Neuronal stem cell (in vitro differentiated cells): ENCODE measurements at regions not wholly inside any gene's neighbourhood (a gene's known extent, or its start where the extent isn't known, plus 50 kb on each side); places are given as distances from the start of the nearest gene placed in this dataset.

ENCODE experiments used
- DNase-seq: peaks from one replicate; pipeline ENCODE4 v3.0.0-alpha.2; 2013; ENCODE audit warnings: low spot score
- H2AFZ ChIP-seq: one replicate; pipeline ENCODE4 v1.6.1; 2013; ENCODE audit warnings: mild to moderate bottlenecking, low read length, inconsistent platforms
- H2AK5ac ChIP-seq: 2 replicates; pipeline ENCODE4 v1.6.1; 2013; ENCODE audit warnings: low read depth, mild to moderate bottlenecking, inconsistent platforms, low read length, moderate library complexity, mixed read lengths
- H2BK120ac ChIP-seq: 2 replicates; pipeline ENCODE4 v1.6.1; 2013; ENCODE audit warnings: low read depth, mild to moderate bottlenecking, inconsistent platforms, low read length, moderate library complexity, mixed read lengths
- H2BK12ac ChIP-seq: one replicate; pipeline ENCODE4 v1.6.1; 2013; ENCODE audit warnings: low read length, inconsistent platforms
- H2BK15ac ChIP-seq: 2 replicates; pipeline ENCODE4 v1.6.1; 2013; ENCODE audit warnings: mild to moderate bottlenecking, low read length, inconsistent platforms, mixed read lengths
- H2BK5ac ChIP-seq: one replicate; pipeline ENCODE4 v1.6.1; 2013; ENCODE audit warnings: inconsistent platforms, mild to moderate bottlenecking, low read length, moderate library complexity
- H3K14ac ChIP-seq: one replicate; pipeline ENCODE4 v1.6.1; 2013; ENCODE audit warnings: low read length, inconsistent platforms
- H3K18ac ChIP-seq: 2 replicates; pipeline ENCODE4 v1.6.1; 2013; ENCODE audit warnings: low read length, inconsistent platforms
- H3K23ac ChIP-seq: 2 replicates; pipeline ENCODE4 v1.6.1; 2013; ENCODE audit warnings: low read depth, mild to moderate bottlenecking, mixed read lengths, low read length, inconsistent platforms; ENCODE audit not compliant: poor library complexity
- H3K27ac ChIP-seq: replicated peaks from 3 replicates; pipeline ENCODE4 v1.5.1; 2013; ENCODE audit warnings: low read length, inconsistent platforms
- H3K27me3 ChIP-seq, 3 experiments: 2 replicates each; pipeline ENCODE4 v1.6.1; 2013; ENCODE audit warnings: low read length in 3 of 3, mild to moderate bottlenecking in 2 of 3, inconsistent platforms in 1 of 3, low read depth in 1 of 3, mixed read lengths in 1 of 3, moderate library complexity in 1 of 3; ENCODE audit not compliant: control insufficient read depth in 3 of 3, insufficient read depth in 3 of 3
- H3K36me3 ChIP-seq, 2 donors: replicated peaks in 1 of 2; 2 replicates each; pipeline ENCODE4 v1.6.1; 2013; ENCODE audit warnings: low read length in 2 of 2; ENCODE audit not compliant: control insufficient read depth in 2 of 2, insufficient read depth in 2 of 2
- H3K4ac ChIP-seq: 2 replicates; pipeline ENCODE4 v1.6.1; 2013; ENCODE audit warnings: inconsistent platforms, mild to moderate bottlenecking, low read length, moderate library complexity
- H3K4me1 ChIP-seq, 2 donors: 1 replicate in 1 of 2; 2 replicates in 1 of 2; pipeline ENCODE4 v1.6.1; 2013; ENCODE audit warnings: low read length in 2 of 2, low read depth in 1 of 2; ENCODE audit not compliant: control insufficient read depth in 2 of 2, insufficient read depth in 1 of 2
- H3K4me2 ChIP-seq: one replicate; pipeline ENCODE4 v1.6.1; 2013; ENCODE audit warnings: mild to moderate bottlenecking, low read length, inconsistent platforms; ENCODE audit not compliant: insufficient read depth, poor library complexity, severe bottlenecking
- H3K4me3 ChIP-seq, 2 donors: 2 replicates each; pipeline ENCODE4 v1.5.1; 2013; ENCODE audit warnings: low read length in 2 of 2, mild to moderate bottlenecking in 2 of 2, inconsistent platforms in 1 of 2, moderate library complexity in 1 of 2
- H3K79me1 ChIP-seq: one replicate; pipeline ENCODE4 v1.6.1; 2013; ENCODE audit warnings: low read depth, mild to moderate bottlenecking, inconsistent platforms, low read length, moderate library complexity
- H3K9ac ChIP-seq: one replicate; pipeline ENCODE4 v1.6.1; 2013; ENCODE audit warnings: mild to moderate bottlenecking, low read depth, low read length, inconsistent platforms; ENCODE audit not compliant: poor library complexity
- H3K9me3 ChIP-seq, 2 donors: replicated peaks in 1 of 2; 2 replicates each; pipeline versions ENCODE3 to v1.6.1; 2013; ENCODE audit warnings: low read length in 2 of 2, mild to moderate bottlenecking in 2 of 2, inconsistent platforms in 1 of 2, low read depth in 1 of 2, mixed read lengths in 1 of 2, moderate library complexity in 1 of 2; ENCODE audit not compliant: control insufficient read depth in 2 of 2, insufficient read depth in 1 of 2
- H4K8ac ChIP-seq: one replicate; pipeline ENCODE4 v1.6.1; 2013; ENCODE audit warnings: low read depth, mild to moderate bottlenecking, inconsistent platforms, low read length, moderate library complexity
- H4K91ac ChIP-seq: one replicate; pipeline ENCODE4 v1.6.1; 2013; ENCODE audit warnings: low read length, low read depth, mild to moderate bottlenecking, inconsistent platforms; ENCODE audit not compliant: poor library complexity
- WGBS, 2 donors: extraction: QIAGEN DNeasy Blood & Tissue Kit; methylation state at CpG; one replicate each; pipeline ENCODE4 v1.1.7; 2013; ENCODE audit warnings: missing lambda C conversion rate in 2 of 2, mixed read lengths in 1 of 2; ENCODE audit not compliant: insufficient read length in 2 of 2, insufficient replicate concordance in 1 of 2; ENCODE audit errors: extremely low coverage in 2 of 2; 5-methylcytosine and 5-hydroxymethylcytosine counted together

GRCh38 chrY:8536277-8536676 lies 801.0 kb upstream of the TSPY4 start:
- Histone ChIP-seq H3K18ac (no peak overlapping the region), H3K9ac (no peak overlapping the region), H3K4me1 (no peaks in the 10 kb centered on the region), H2BK120ac (no peak overlapping the region), H4K91ac (no peak overlapping the region), H3K79me1 (no peaks in the 10 kb centered on the region), H3K23ac (no peak overlapping the region), H3K4me2 (no peak overlapping the region), H3K9me3 (peaks cover 0 to 13% of the 10 kb centered on the region in 2 donors), H2BK5ac (no peak overlapping the region), H4K8ac (no peak overlapping the region), H3K27ac (no peak overlapping the region), H3K4me3 (no peak overlapping the region), H2AK5ac (no peak overlapping the region), H3K14ac (no peak overlapping the region), H3K4ac (no peak overlapping the region), H2BK12ac (no peak overlapping the region), H2AFZ (no peak overlapping the region), H3K36me3 (no peaks in the 10 kb centered on the region), H3K27me3 (no peaks in the 10 kb centered on the region), H2BK15ac (no peak overlapping the region)
- DNase-seq = no peak
- no CpG with 5 or more reads among the region's 2 CpGs for WGBS, 2 donors

DNA sequence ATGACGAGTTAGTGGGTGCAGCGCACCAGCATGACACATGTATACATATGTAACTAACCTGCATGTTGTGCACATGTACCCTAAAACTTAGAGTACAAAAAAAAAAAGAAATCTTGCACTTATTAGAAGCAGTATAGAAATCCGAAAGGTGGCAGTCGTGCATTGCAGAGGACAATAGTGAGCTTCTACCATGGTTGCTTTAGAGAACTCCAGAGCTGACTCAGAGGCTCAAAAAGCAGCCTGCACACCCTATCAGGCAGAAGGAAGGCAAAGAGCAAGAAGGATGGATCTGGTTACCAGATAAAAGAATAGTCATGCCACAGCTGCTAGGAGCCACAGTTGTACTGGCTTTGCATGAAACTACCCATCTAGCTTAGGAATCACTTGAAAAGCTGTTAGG lies 796.0 kb upstream of the TSPY4 start:
- Histone ChIP-seq H4K8ac (no peak overlapping the region), H2AFZ (no peak overlapping the region), H3K9ac (no peak overlapping the region), H3K18ac (no peak overlapping the region), H3K36me3 (no peaks in the 10 kb centered on the region), H2AK5ac (no peak overlapping the region), H3K9me3 (peaks cover 0 to 9% of the 10 kb centered on the region in 2 donors), H2BK120ac (no peak overlapping the region), H2BK15ac (no peak overlapping the region), H3K79me1 (no peaks in the 10 kb centered on the region), H3K23ac (no peak overlapping the region), H3K4me1 (no peaks in the 10 kb centered on the region), H3K14ac (no peak overlapping the region), H4K91ac (no peak overlapping the region), H2BK5ac (no peak overlapping the region), H3K4me3 (no peak overlapping the region), H3K4me2 (no peak overlapping the region), H3K27ac (no peak overlapping the region), H3K27me3 (no peaks in the 10 kb centered on the region), H3K4ac (no peak overlapping the region), H2BK12ac (no peak overlapping the region)
- WGBS, 2 donors = no CpG with 5 or more reads among the region's 4 CpGs
- DNase-seq = no peak

DNA sequence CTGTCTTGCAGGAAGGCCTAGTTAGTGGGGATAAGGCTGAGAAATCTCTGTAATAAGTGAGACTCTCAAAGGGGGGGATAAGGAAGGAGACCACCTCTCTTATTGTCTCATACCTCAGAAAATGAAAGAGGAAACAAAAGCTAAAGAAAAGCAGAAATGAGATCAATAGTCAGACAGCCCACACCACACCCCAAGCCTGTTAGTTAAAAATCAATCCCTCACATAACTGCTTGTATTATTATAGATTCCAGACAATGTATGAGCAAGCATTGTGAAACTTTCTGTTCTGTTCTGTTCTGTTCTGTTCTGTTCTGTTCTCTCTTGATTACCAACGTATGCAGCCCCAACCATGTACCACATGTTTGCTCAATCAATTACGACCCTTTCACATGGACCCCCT lies 792.5 kb upstream of the TSPY4 start:
- H3K9ac ChIP-seq = no peak overlapping the region
- H4K91ac ChIP-seq = no peak overlapping the region
- H2BK120ac ChIP-seq = no peak overlapping the region
- H3K14ac ChIP-seq = no peak overlapping the region
- H3K79me1 ChIP-seq = no peaks in the 10 kb centered on the region
- no peak overlapping the region for H3K18ac ChIP-seq
- H3K27ac ChIP-seq = no peak overlapping the region
- no peak overlapping the region for H3K4me3 ChIP-seq
- H3K23ac ChIP-seq = no peak overlapping the region
- H3K4me2 ChIP-seq = no peak overlapping the region
- no peak for DNase-seq
- H3K27me3 ChIP-seq = no peaks in the 10 kb centered on the region
- H2BK12ac ChIP-seq = no peak overlapping the region
- H4K8ac ChIP-seq = no peak overlapping the region
- H3K9me3 ChIP-seq = peaks cover 0 to 3% of the 10 kb centered on the region in 2 donors
- H2BK5ac ChIP-seq = no peak overlapping the region
- H2AK5ac ChIP-seq = no peak overlapping the region
- H3K36me3 ChIP-seq = no peaks in the 10 kb centered on the region
- no peak overlapping the region for H2AFZ ChIP-seq
- no peak overlapping the region for H3K4ac ChIP-seq
- H3K4me1 ChIP-seq = no peaks in the 10 kb centered on the region
- WGBS, 2 donors = no CpG with 5 or more reads among the region's 2 CpGs
- H2BK15ac ChIP-seq = no peak overlapping the region

DNA sequence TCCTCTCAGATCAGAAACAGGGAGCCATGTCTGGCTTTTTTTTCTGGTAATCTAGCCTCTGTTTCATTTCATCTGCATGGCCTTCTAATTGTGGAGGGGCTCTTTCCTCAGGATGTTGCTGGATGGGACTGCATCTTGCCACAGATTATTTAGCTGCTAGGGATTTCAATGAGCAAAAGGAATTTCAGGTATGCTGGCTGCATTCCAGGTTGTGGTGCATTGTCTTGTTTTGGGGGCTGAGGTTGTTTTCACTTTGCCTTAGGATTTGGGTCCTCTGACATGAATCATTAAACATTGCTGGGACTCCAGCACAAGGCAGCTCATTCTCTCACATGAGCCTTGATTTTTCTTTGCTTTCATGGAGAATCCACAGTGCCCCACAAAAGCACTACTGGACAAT lies 789.3 kb upstream of the TSPY4 start:
- H2AK5ac ChIP-seq = no peak overlapping the region
- H3K4me3 ChIP-seq = no peak overlapping the region
- no peak overlapping the region for H3K23ac ChIP-seq
- no peak overlapping the region for H2BK12ac ChIP-seq
- no peak for DNase-seq
- H2BK15ac ChIP-seq = no peak overlapping the region
- H3K14ac ChIP-seq = no peak overlapping the region
- no peak overlapping the region for H3K18ac ChIP-seq
- no peak overlapping the region for H2BK120ac ChIP-seq
- H3K79me1 ChIP-seq = no peaks in the 10 kb centered on the region
- H2BK5ac ChIP-seq = no peak overlapping the region
- no peak overlapping the region for H3K4ac ChIP-seq
- H3K4me1 ChIP-seq = no peaks in the 10 kb centered on the region
- H3K4me2 ChIP-seq = no peak overlapping the region
- H3K27me3 ChIP-seq = no peaks in the 10 kb centered on the region
- no peak overlapping the region for H3K27ac ChIP-seq
- H3K9me3 ChIP-seq = no peaks in the 10 kb centered on the region
- H3K9ac ChIP-seq = no peak overlapping the region
- H3K36me3 ChIP-seq = no peaks in the 10 kb centered on the region
- no peak overlapping the region for H4K91ac ChIP-seq
- H4K8ac ChIP-seq = no peak overlapping the region
- H2AFZ ChIP-seq = no peak overlapping the region
